HepG2 (cell line): ENCODE measurements at regions not wholly inside any gene's neighbourhood (a gene's known extent, or its start where the extent isn't known, plus 50 kb on each side); places are given as distances from the start of the nearest gene placed in this dataset.

Experiments used
- ATAC-seq: fragments of 200-7000 bp; cut with Tn5 transposase; 3 replicates; pipeline ENCODE4 v1.9.1; 2020; ENCODE audit warnings: mild to moderate bottlenecking, moderate library complexity
- BruUV-seq: library from RNA; stranded (reverse); fragments of 400-500 nt; replicated peaks from 2 replicates; lab custom pipeline; 2021; lab: Mats Ljungman, UMichigan
- CTCF ChIA-PET: fragments of 300-600 bp; formaldehyde crosslinking; extraction: SDS; loops from one replicate; lab custom pipeline; 2021; ENCODE audit warnings: low total read pairs, inconsistent platforms, low intra/inter-chr PET ratio; lab: Yijun Ruan, JAX
- POLR2A ChIA-PET: fragments of 350-600 bp; sonication (Branson Sonifier 250); formaldehyde crosslinking; loops from one replicate; lab custom pipeline; 2020; ENCODE audit warnings: antibody characterized with exemption, inconsistent platforms; lab: Yijun Ruan, JAX
- DNase-seq: peaks from one replicate; pipeline ENCODE4 v3.0.0-alpha.2; 2015; ENCODE audit warnings: low spot score
- FAIRE-seq: peaks from 3 replicates; lab custom pipeline; 2011; peaks lifted over from hg19 to GRCh38; lab: Jason Lieb, UNC
- H2AFZ ChIP-seq: one replicate; pipeline ENCODE4 v1.6.1; 2011; ENCODE audit warnings: low read length, inconsistent platforms
- H3K27ac ChIP-seq: fragments of 300-600 bp; 3 replicates; pipeline ENCODE4 v1.8.0; 2011; ENCODE audit warnings: mixed run types, mild to moderate bottlenecking, mixed read lengths, low read length, inconsistent platforms; ENCODE audit not compliant: insufficient read depth; ENCODE audit errors: extremely low read length
- H3K27me3 ChIP-seq, 2 experiments: fragments of 200-600 bp in 1 of 2; 2 replicates in 1 of 2; 3 replicates in 1 of 2; pipeline versions ENCODE4 v1.6.0 to v1.8.0; 2011; ENCODE audit warnings: low read length in 2 of 2, mild to moderate bottlenecking in 2 of 2, moderate library complexity in 2 of 2, inconsistent platforms in 1 of 2; ENCODE audit not compliant: insufficient read depth in 2 of 2, control insufficient read depth in 1 of 2
- H3K36me3 ChIP-seq, 2 experiments: fragments of 200-600 bp in 1 of 2; replicated peaks in 1 of 2; 2 replicates in 1 of 2; 3 replicates in 1 of 2; pipeline versions ENCODE4 v1.5.1 to v1.8.0; 2011; ENCODE audit warnings: low read length in 2 of 2, inconsistent platforms in 1 of 2; ENCODE audit not compliant: insufficient read depth in 2 of 2, control insufficient read depth in 1 of 2
- H3K4me1 ChIP-seq: 2 replicates; pipeline ENCODE4 v1.5.1; 2012; ENCODE audit warnings: low read length, inconsistent platforms; ENCODE audit not compliant: insufficient read depth
- H3K4me2 ChIP-seq: 2 replicates; pipeline ENCODE4 v1.6.0; 2011; ENCODE audit warnings: low read depth, low read length, inconsistent platforms
- H3K4me3 ChIP-seq, 3 experiments: fragments of 200-600 bp in 1 of 3; sonication (generic), shearing (Covaris generic) in 1 of 3; replicated peaks in 1 of 3; 2 replicates each; pipeline ENCODE4 v1.5.1; 2011 to 2016; ENCODE audit warnings: low read length in 3 of 3, inconsistent platforms in 2 of 3, low read depth in 2 of 3, mild to moderate bottlenecking in 2 of 3, control low read depth in 1 of 3, mixed read lengths in 1 of 3; ENCODE audit not compliant: insufficient read depth in 1 of 3
- H3K79me2 ChIP-seq: one replicate; pipeline ENCODE4 v1.6.1; 2011; ENCODE audit warnings: low read length, inconsistent platforms; ENCODE audit not compliant: insufficient read depth
- H3K9ac ChIP-seq: 2 replicates; pipeline ENCODE4 v1.6.0; 2011; ENCODE audit warnings: mild to moderate bottlenecking, low read depth, low read length, inconsistent platforms; ENCODE audit not compliant: insufficient read depth
- H3K9me3 ChIP-seq: 2 replicates; pipeline ENCODE4 v1.5.1; 2012; ENCODE audit warnings: mild to moderate bottlenecking, low read length
- H4K20me1 ChIP-seq: 2 replicates; pipeline ENCODE4 v1.6.0; 2011; ENCODE audit warnings: inconsistent platforms, mild to moderate bottlenecking, low read length, moderate library complexity; ENCODE audit not compliant: insufficient read depth
- ARHGAP35 ChIP-seq: sonication (generic); formaldehyde crosslinking; IDR thresholded peaks from 2 replicates; pipeline ENCODE4 v1.9.0; 2022; ENCODE audit warnings: mild to moderate bottlenecking, inconsistent platforms, moderate library complexity, missing genetic modification reagents, borderline replicate concordance
- ASH2L ChIP-seq: fragments of 300-600, 200-600 bp; sonication (generic); IDR thresholded peaks from 2 replicates; pipeline ENCODE4 v1.7.0; 2017; ENCODE audit warnings: low read depth, mild to moderate bottlenecking, moderate library complexity, mixed read lengths, low read length; ENCODE audit not compliant: insufficient read length
- HNRNPLL ChIP-seq: fragments of 200-400 bp; formaldehyde crosslinking; IDR thresholded peaks from 2 replicates; pipeline ENCODE4 v1.6.1; 2017; ENCODE audit warnings: mild to moderate bottlenecking, low read depth, low read length; ENCODE audit not compliant: poor library complexity, severe bottlenecking
- JARID2 ChIP-seq: sonication (generic); formaldehyde crosslinking; IDR thresholded peaks from 2 replicates; pipeline ENCODE4 v1.8.1; 2023; ENCODE audit warnings: missing genetic modification reagents, inconsistent platforms; ENCODE audit not compliant: insufficient replicate concordance
- NPAS2 ChIP-seq: sonication (generic); formaldehyde crosslinking; IDR thresholded peaks from 2 replicates; pipeline ENCODE4 v1.8.0; 2022; ENCODE audit warnings: mild to moderate bottlenecking, missing genetic modification reagents, borderline replicate concordance
- PITX1 ChIP-seq: sonication (generic); formaldehyde crosslinking; IDR thresholded peaks from 2 replicates; pipeline ENCODE4 v1.5.1; 2020; ENCODE audit warnings: mild to moderate bottlenecking, missing genetic modification reagents
- SNAPC2 ChIP-seq: sonication (generic); formaldehyde crosslinking; IDR thresholded peaks from 2 replicates; pipeline ENCODE4 v1.8.1; 2022; ENCODE audit warnings: mild to moderate bottlenecking, missing genetic modification reagents
- SP140L ChIP-seq: sonication (generic); formaldehyde crosslinking; IDR thresholded peaks from 2 replicates; pipeline ENCODE4 v1.4.0; 2020; ENCODE audit warnings: missing genetic modification reagents, borderline replicate concordance
- ZFAT ChIP-seq: sonication (generic); formaldehyde crosslinking; conservative IDR thresholded peaks from 2 replicates; pipeline ENCODE4 v1.8.1; 2023; ENCODE audit warnings: missing genetic modification reagents, inconsistent platforms
- ZNF24 ChIP-seq: fragments of 450-650 bp; IDR thresholded peaks from 2 replicates; pipeline ENCODE4 v1.6.1; 2017; ENCODE audit warnings: antibody characterized with exemption, mild to moderate bottlenecking
- ZNF33A ChIP-seq: sonication (generic); formaldehyde crosslinking; IDR thresholded peaks from 2 replicates; pipeline ENCODE4 v1.5.1; 2020; ENCODE audit warnings: missing genetic modification reagents, mild to moderate bottlenecking, moderate library complexity, borderline replicate concordance
- ZNF460 ChIP-seq: sonication (generic); formaldehyde crosslinking; IDR thresholded peaks from 2 replicates; pipeline ENCODE4 v1.5.1; 2020; ENCODE audit warnings: missing genetic modification reagents, mild to moderate bottlenecking, borderline replicate concordance
- ZNF746 ChIP-seq: sonication (generic); formaldehyde crosslinking; IDR thresholded peaks from 2 replicates; pipeline ENCODE4 v1.8.0; 2022; ENCODE audit warnings: mild to moderate bottlenecking, missing genetic modification reagents
- WGBS: methylation state at CpG from one replicate; pipeline ENCODE4 v1.1.6; 2017; ENCODE audit warnings: low lambda C conversion rate; 5-methylcytosine and 5-hydroxymethylcytosine counted together
- in situ Hi-C: cut with HindIII; loops from 2 replicates; pipeline ENCODE4 v1.10.0; 2017; ENCODE audit warnings: low pct_unique_long_range_greater_than_20kb; ENCODE audit not compliant: extremely low pct_ligation_motif_present
- intact Hi-C: fragments of 100-400 bp; cut with micrococcal nuclease; formaldehyde crosslinking; loops from one replicate; pipeline ENCODE4 v1.10.0; 2022; ENCODE audit not compliant: unreplicated experiment
- TF ChIP-seq, protein P1 (sequence below): sonication (generic); formaldehyde crosslinking; IDR thresholded peaks from 2 replicates; pipeline ENCODE4 v1.5.1; 2020; ENCODE audit warnings: missing genetic modification reagents, mild to moderate bottlenecking, borderline replicate concordance

DNA sequence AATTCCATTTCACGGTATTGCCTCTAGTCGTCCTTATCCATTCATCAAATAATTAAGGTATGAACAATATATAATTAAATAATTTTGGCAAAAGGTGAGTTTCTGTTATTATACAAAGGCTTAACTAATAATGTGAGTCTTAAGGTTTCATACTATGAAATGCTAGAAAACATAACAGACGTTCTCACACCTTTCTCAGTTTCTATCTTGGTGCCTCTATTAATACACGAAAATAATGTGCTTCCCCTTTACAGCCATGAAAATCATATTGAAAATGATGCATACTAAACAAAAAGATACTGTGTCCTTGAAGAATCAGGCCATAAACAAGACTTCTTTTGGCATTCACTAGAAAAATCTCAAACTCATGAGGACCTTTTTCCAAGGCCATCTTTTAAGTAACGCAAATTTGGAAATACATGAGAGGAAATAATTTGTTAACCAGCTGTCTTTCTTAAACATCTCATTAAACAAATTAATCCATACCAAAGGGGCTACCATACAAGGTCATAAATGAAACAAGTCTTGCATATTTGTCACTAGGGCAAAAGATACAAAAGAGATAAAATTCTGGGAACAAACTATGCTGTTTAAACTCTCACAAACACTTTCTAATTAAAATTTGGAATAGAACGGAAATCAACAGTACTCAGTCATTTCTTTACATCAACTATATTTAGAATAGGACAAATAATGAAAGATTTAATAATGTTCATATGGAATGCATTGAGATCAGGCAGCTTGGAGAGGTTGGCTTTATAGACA is 53.9 kb upstream of the CAV2 start:
- Histone ChIP-seq H3K9ac (no peak overlapping the region), H3K79me2 (no peaks in the 10 kb centered on the region)
- no peak for DNase-seq
- intact Hi-C loops: no loop called here
- TF ChIP-seq JARID2 (CRISPR knock-in tag) (no peak), NPAS2 (CRISPR knock-in tag) (no peak), ZNF746 (no peak), ZNF24 (no peak), ARHGAP35 (CRISPR knock-in tag) (no peak), SNAPC2 (CRISPR knock-in tag) (no peak), PITX1 (CRISPR knock-in tag) (no peak), HNRNPLL (no peak), SP140L (CRISPR knock-in tag) (no peak), ZNF460 (no peak), ZNF33A (CRISPR knock-in tag) (no peak), ASH2L (no peak), ZFAT (CRISPR knock-in tag) (no peak)
- TF ChIP-seq, protein P1, sequence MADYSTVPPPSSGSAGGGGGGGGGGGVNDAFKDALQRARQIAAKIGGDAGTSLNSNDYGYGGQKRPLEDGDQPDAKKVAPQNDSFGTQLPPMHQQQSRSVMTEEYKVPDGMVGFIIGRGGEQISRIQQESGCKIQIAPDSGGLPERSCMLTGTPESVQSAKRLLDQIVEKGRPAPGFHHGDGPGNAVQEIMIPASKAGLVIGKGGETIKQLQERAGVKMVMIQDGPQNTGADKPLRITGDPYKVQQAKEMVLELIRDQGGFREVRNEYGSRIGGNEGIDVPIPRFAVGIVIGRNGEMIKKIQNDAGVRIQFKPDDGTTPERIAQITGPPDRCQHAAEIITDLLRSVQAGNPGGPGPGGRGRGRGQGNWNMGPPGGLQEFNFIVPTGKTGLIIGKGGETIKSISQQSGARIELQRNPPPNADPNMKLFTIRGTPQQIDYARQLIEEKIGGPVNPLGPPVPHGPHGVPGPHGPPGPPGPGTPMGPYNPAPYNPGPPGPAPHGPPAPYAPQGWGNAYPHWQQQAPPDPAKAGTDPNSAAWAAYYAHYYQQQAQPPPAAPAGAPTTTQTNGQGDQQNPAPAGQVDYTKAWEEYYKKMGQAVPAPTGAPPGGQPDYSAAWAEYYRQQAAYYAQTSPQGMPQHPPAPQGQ (CRISPR knock-in tag): no peak
- TF ChIP-seq, all 625 proteins: peak for 0
- ATAC-seq (no peak), FAIRE-seq (no peak)
- Histone ChIP-seq H4K20me1 (no peaks in the 10 kb centered on the region), H2AFZ (no peak overlapping the region), H3K4me1 (no peaks in the 10 kb centered on the region), H3K36me3 (no peaks in the 10 kb centered on the region), H3K9me3 (no peaks in the 10 kb centered on the region), H3K4me2 (no peak overlapping the region), H3K27ac (no peak overlapping the region), H3K27me3 (no peaks in the 10 kb centered on the region), H3K4me3 (no peak overlapping the region)
- POLR2A ChIA-PET: no interaction called here
- in situ Hi-C loops: no loop called here
- CTCF ChIA-PET: no interaction called here
- 16% methylated on average over 6 of the region's 6 CpGs for WGBS
- BruUV-seq: no TSS peak
